ENCODE measurements at regions not wholly inside any gene's neighbourhood (a gene's known extent, or its start where the extent isn't known, plus 50 kb on each side); places are given as distances from the start of the nearest gene placed in this dataset.
"Not testable (repeated sequence)": the region's sequence is repeated elsewhere in the genome, so short reads cannot be mapped to it uniquely, and the experiment has no call there.

DNA sequence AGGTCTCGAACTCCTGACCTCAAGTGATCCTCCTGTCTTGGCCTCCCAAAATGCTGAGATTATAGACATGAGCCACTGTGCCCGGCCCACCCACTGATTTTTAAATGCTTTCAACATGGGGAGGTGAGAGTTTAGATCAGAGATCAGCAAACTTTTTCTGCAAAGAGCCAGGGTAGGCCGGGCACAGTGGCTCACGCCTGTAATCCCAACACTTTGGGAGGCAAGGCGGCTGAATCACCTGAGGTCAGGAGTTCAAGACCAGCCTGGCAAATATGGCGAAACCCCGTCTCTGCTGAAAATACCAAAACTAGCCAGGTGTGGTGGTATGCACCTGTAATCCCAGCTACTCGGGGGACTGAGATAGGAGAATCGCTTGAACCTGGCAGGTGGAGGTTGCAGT is 88.3 kb upstream of the LHX1 start:
- not testable (repeated sequence) for DNase-seq

DNA sequence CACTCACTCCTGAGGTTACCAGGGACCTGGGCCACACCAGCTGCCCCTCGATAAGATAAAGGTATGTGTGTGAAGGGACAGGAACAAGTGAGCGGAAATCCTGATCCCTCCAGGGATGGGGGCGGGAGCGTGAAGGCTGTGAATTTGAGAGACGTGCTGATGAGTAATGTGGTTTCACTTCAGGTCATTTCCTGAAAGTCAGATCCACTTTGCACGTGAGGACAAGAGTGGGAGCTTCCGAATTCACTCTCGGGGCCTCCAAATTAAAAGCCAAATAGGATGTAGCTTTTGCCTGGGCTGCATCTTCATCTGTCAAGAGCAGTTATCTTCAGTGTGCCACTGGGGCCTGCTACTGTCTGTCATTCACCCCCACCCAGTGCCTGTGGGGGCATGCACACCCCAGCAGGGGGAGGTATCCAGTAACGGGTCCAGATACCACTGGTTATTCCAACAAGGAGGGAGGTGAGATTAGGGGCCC is 87.4 kb upstream of the LHX1 start:
- no peak for DNase-seq

DNA sequence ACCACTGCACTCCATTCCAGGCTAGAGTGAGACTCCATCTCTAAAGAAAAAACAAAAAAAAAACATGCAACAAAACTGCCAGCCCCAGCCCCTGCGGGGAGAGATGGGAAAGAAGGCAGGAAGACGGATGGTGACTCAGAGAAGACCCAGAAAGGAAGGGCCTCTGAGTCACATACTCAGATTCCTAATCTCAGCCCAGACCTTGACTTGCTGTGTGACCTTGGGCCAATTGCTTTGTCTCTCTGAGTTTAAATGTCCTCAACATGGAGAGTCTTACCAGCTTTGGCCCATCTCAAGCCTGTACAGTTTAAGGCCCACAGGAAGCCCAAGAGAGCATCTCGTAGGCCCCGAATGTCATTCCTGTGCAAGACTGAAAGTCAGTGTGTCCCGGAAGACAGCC is 86.5 kb upstream of the LHX1 start:
- DNase-seq, result no peak

DNA sequence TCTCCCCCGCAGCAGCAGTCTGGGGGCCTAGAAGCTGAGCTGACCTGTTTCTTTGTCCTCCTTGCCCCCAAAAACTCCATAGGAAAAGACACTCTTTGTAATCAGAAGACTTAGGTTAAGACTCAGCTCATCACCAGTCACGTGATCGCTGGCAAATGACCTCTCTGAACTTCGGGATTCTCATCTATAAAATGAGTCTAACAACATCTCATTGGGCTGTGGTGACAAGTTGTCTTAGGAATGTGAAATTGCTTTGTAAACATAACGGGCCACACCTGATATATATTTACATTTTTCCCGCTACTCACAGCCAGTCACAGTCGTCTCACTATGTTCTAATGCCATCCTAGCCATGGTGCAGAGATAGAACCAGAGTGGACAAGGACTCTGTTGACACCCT is 86.0 kb upstream of the LHX1 start:
- DNase-seq, result no peak

DNA sequence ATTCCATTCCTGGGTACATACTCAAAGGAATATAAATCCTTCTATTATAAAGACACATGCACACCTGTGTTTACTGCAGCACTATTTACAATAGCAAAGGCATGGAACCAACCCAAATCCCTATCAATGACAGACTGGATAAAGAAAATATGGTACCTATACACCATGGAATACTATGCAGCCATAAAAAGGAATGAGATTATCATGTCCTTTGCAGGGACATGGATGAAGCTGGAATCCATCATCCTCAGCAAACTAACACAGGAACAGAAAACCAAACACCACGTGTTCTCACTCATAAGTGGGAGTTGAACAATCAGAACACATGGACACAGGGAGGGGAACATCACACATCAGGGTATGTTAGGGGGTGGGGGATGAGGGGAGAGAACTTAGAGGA is 84.8 kb upstream of the LHX1 start:
- DNase-seq, result not testable (repeated sequence)

DNA sequence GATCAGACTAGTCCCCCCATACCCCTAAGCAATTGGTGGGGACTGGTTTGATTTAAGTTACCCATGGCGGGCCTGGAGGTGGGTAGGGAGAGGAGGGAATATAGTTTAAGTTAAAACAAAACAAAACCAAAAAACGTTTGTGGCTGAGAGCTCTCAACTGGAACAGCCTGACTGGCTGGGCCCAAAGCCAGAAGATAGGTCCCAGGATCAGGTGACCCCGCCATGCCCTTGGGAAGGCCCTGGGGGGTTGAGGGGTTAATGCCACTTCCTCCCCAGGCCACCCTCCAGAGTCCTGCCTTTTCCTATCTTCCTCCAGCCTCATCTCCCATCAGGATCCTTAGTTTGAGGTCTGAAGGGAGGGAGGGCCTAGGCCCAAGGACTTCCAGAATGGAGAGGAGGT is 82.3 kb upstream of the LHX1 start:
- DNase-seq, result no peak

DNA sequence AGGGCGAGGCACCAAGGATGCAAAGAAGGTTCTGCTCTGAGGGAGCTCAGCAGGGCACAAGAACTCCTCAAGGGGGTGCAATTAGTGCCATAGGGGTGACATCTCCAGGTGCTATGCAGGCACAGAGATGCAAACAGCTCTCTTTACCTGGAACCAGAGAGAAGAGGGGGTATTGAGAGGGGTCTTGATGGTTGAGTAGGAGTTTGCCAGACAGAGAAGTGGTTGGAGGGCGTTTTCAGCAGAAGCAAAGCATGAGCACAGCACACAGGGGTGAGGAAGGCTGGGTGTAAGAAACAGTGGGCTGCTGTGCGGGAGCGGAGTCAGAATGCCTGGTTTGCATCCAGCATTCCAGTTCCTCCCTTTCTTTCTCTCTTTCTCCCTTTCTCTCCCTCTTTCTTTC is 81.8 kb upstream of the LHX1 start:
- DNase-seq, result no peak

DNA sequence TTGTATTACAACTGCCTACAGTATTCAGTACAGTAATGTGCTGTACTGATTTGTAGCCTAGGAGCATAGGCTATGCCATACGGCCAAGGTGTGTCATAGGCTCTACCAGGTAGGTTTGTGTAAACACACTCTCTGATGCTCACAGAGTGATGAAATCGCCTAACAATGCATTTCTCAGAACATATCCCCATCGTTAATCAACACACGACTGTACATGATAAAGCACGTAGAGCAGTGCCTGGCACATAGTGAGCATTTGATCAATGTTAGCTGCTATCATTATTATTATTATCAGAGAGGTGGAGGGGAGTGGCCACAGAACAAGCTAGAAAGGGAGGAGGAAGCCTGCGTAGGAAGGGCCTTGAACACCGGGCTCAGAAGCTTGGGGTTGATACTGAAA is 81.1 kb upstream of the LHX1 start:
- no peak for DNase-seq

DNA sequence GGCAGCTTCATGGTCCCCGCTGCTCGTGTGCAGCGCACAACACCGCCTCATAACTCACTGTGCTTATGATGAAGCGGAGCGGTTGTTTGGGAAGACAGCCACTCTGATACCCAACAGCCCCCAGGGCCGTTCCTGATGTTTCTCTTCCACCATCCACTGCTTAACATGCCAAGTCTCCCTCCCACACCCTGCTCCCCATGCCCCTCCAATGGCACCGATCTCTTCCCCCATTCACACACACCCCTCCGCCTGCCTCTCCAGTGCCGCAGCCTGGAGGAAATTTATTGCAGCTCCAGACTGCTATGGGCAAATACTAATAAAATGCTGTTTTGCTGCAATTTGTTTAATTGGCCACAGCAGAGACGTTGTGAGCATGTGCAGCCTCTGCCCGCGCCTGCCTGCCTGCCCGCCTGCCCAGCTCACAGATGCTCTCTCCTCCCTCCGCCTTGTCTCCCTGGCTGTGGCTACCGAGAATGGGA is 80.3 kb upstream of the LHX1 start:
- no peak for DNase-seq

DNA sequence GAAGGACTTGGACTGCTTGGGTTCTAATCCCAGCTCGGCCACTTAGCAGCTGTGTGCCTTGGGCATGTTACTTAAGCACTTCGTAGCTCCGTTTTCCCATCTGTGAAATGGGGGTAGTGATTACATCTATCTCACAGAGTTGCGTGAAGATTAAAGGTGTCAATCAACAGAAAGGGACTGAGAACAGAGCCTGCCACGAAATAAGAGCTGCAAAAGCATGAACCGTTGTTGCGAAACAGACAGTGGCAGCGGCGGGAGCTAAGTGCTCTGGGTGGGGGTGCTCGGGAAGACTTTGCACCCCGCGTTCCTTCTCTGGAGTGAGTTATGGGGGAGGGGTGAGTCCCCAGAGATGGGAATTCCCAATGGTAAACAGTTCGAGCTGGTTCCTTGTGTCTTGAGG is 79.6 kb upstream of the LHX1 start:
- DNase-seq, result no peak

DNA sequence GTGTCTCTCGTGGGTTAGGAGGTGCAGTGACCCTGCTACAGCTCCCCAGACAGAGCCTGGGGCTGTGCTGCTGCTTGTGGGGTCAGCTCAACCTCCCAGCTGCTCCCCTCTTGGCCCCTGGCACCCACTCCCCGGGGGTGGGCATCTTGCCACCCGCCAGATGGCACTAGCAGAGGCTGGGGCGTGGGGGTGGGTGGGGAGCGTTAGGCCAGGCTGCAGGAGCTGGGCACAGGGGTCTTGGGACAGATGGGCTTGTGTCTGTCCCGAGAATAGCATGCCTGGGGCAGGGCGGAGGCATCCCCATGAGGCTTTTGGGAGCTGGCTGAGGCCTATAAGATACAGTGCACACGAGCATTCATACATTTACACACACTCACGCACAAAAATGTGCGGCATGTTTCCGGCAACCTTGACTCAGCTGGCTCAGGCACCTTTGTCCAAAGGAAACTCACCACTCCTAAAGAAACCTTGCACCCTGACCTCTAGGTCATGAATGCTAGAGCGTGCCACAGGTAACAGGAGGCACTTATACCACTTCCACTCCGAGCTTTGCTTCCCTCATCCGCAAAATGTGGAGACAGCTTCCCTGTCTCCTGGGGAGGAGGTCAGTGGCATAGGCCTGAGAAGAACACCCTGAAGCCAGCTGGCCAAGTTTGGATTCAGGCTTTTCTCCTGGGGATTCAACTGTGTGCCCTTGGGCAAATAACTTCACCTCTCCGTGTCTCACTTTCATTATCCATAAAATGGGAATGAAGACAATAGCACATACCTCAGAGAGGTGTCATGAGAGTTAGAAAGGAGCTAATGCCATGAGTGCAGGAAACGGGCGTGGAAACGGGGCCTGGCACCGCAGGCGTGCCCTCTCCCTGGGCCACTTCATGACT is 78.9 kb upstream of the LHX1 start:
- no peak for DNase-seq

DNA sequence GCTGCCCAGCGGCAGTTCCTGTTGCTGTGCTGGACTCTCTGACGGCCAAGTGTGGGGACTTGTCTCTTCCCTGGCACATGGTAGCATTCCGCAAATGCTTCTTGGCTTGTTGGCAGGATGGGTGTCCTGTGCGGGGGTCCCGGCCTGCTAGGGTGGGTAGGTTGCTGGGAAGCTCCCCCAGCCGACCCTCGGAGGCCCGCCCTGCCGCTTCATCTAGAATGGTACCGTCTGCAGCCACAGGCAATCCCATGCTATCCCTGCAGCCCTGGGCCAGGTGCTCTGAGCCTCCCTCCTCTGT is 78.3 kb upstream of the LHX1 start:
- DNase-seq, result no peak

DNA sequence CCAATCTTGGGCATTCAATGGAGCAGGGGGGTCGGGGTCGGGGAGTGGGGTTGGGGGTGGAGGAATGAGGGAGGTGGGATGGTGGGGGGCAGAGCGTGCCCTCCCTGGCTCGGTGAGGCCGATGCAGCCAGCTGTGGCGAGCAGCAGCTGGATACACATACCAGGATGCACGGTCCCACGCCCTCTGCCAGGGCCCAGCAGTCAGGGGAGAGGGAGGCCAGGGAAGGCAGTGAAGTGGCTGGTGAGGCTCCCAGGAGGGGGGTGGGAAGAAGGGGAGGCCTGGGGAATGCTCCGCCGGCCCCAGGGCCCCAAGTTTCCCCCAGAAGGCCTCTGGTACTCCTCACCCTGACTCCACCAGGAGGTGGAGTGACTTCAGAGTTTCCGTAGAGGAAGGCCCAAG is 77.6 kb upstream of the LHX1 start:
- no peak for DNase-seq

DNA sequence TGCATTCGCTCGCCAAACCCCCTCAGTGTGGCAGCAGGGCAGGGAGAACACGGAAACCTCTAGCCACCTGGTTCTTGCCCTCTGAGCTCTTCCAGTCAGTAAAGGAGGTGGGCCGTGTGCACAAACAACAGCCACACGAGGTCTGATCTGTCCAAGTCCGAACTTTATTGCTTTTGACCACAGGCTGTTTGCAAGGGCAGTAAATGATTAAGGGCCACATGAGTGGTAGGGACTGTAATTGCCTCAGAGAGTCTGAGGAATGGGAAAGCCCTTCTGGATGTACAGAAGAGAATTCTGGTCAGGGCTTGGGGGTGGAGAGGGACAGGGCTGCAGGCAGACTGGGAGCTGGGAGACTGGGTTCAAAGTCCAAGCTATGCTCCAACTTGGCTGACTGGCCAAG is 75.7 kb upstream of the LHX1 start:
- DNase-seq, result no peak

DNA sequence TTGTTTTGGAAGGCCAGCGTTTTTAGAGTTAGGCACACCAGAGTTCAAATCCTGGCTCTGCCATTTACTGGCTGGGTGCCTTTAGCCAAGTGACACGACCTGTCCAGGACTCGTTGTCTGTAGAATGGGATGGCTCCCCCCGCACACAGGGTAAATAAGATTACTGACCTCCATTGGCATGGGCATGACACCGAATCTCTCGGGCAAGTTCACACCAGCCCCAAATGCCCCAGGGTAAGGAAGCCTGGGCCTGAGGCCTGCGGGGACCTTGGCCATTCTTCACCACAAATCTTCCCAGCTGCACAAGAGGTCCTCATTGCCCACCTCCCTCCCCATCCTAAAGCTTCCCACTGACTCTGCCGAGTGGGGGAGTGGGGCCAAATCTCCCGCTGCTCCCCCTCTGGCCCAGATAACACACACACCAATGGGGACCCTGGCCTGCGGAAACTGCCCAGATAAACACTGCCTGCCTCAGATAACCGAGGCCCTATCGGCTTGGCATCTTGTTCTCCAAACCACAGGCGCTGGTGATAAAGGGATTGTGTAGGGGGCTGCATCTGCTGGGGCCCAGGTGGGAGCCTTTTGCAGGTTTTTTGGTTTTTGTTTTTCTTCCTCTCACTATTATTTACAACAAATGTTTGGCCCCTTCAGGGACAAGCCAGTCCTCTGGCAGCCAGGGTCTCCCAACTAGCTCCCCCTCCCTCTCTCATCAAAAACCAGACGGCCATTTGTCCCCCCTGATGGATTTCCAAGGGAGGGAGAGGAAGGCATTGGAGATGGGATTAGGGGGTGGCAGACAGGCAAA is 75.0 kb upstream of the LHX1 start:
- DNase-seq, result no peak

DNA sequence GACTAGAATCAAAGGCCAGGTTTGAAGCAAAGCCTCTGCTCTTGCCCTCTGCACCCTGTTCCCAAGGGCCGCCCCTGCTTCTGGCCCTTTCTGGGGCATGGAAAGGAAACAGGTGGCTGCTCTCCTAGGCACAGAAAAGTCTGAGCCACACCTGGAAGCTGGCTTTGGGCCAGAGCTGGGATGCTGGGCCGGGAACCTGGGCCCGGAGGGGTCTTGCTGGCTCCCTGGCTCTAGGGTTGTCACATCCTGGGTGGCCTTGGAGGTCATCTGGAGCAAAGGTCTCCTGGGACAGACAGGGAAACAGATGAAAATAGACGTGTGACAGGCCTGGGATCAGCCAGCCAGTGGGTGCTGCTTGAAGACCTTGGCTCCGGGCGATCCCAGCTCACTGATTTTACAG is 74.1 kb upstream of the LHX1 start:
- no peak for DNase-seq

DNA sequence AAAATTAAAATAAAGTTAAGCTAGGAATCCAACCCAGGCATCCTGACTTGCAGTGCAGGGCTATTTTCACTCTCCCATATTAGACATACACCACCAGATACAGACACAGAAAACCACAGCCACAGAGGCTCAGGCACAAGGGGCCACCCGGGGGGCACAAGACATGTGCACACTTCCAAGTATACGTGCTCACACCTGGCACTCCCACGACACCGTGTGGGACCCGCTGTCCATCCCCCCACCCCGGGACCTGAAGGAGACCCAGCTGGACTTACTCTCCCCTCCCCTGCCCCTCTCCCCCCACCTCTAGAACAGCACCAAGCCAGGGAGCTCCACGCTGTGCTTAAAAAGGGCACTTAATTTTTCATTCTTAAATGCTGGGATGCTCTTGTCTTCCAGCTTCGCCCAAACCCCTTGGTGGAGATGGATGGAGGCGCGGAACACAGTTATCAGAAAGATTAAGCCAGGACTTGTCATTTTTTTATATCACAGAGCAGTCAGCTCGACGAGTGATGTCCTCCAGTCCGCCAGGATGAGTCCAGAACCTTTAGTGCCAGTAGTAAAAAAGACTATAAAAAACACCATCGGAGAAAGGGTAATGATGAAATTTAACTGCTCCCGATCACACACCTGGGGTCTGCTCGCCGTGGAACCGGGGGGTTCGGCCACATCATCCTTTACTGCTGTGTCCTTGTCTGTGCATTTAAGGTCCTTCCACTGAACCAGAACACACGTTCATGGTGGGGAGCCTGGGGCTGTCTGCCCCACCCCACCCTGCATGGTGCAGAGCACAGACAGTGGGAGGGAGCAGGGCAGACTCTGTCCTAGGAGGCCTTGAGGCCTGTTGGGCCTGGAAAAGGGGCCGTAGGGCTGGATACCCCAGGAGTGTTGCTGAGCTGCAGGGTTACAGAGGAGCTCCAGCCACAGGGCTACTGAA is 73.3 kb upstream of the LHX1 start:
- no peak for DNase-seq

DNA sequence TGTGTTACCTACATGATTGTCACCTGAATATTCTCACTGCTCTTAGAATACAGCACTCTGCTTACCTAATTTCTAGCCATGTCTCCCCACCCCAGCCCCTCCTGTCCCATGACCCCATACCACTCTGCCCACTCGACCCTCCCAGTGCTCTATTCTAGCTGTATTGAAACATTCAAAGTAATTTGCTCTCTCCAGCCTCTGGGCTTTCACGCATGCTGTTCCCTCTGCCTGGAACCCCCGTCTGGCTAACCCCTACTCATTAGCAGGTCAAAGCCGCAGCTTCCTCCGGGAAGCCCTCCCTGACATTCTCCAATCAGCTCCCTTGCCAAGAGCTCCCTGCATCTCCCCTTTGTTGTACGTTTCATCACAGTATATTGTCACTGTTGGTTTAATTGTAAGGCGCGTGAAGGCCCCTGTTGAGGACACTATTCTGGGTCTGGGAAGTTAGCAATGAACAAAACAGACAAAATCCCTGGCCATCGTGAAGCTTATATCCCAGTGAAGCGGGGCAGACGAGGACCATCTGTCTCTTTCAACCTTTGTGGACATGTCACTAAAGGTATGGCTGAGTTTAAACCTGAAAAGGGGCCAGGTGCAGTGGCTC is 72.3 kb upstream of the LHX1 start:
- no peak for DNase-seq

DNA sequence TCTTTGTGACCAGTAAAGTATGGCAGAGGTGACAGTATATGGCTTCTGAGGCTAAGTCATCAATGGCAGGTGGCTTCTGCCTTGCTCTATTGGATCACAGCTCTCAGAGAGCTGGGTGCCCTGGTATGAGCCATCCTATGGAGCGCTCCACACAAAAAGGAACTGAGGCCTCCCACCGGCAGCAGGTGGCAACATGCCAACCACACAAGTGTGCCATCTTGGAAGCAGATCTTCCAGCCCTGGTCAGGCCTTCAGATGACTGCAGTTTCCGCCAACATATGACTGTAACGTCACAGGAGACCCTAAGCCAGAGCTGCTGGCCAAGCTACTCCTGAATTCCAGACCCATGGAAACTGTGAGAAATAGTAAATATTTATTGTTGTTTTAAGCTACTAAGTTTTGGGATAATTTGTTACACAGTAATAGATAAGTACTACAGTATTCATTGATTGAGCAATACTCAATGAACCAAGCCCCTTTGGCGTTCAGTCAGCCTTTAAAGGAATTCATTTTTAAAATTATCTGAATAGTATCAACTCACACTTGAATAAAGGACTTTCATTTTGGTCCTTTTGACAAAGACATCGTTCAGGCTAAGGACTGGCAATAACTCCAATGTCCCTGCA is 69.4 kb upstream of the LHX1 start:
- no peak for DNase-seq

DNA sequence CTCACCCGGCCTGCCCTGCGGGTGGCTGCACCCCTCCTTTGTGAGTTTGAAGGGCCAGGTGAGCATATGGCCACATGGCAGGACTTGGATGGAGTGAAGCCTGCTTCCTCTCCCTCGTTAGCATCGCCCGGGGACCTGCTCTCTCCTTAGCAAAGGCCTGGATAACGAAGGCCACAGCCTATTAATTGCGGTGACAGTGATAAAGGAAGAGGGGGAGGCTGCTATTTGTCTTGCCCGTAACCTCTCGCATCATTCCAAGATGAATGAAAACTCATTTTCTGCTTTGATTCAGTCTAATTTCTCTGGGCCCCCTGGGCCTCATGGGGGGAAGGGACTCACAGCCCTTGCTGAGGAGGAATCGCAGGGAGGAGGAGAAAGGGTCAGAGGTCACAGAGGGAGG is 68.5 kb upstream of the LHX1 start:
- no peak for DNase-seq

DNA sequence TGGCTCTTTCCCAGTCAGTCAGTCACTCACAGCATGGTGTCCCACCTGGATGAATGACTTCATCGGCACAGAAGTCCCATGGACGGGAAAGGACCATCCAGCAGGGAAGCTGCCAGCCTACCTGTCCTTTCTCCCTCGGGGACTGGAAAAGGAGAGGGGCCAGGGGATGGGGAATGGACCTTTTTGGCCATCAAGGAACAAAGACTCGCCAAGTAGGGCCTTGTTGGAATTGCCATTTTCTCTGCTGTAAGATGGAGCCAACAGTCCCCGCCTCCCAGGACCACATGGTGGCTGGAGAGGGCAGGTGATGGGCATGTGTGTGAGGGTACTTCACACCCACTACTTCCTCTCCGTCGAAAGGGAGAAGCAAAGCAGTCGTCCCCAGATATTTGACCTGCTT is 67.8 kb upstream of the LHX1 start:
- DNase-seq, result no peak
